OCI-LY7 (cell line): ENCODE measurements at regions not wholly inside any gene's neighbourhood (a gene's known extent, or its start where the extent isn't known, plus 50 kb on each side); places are given as distances from the start of the nearest gene placed in this dataset.

Source experiments
- BruUV-seq: library from RNA; stranded (reverse); fragments of 400-500 nt; replicated peaks from 2 replicates; lab custom pipeline; 2021; lab: Mats Ljungman, UMichigan
- CTCF ChIA-PET: fragments of 300-600 bp; sonication (Branson Sonifier 250); formaldehyde crosslinking; loops from one replicate; lab custom pipeline; 2022; ENCODE audit warnings: antibody characterized with exemption; ENCODE audit not compliant: unreplicated experiment; lab: Charles Lee
- POLR2A ChIA-PET: fragments of 300-600 bp; sonication (Branson Sonifier 250); formaldehyde crosslinking; loops from one replicate; lab custom pipeline; 2022; ENCODE audit warnings: antibody characterized with exemption; lab: Charles Lee
- DNase-seq: peaks from one replicate; pipeline ENCODE4 v3.0.0-alpha.2; 2015; ENCODE audit warnings: low spot score
- H2AFZ ChIP-seq: fragments of 200-600 bp; sonication (generic), shearing (Covaris generic); 2 replicates; pipeline ENCODE4 v1.6.1; 2014; ENCODE audit warnings: mild to moderate bottlenecking, antibody characterized with exemption, low read length, moderate library complexity
- H3K27ac ChIP-seq: fragments of 200-600 bp; sonication (generic); 2 replicates; pipeline ENCODE4 v1.5.1; 2014; ENCODE audit warnings: mixed run types, low read depth, mild to moderate bottlenecking, moderate library complexity, low read length, inconsistent platforms; ENCODE audit not compliant: poor library complexity, severe bottlenecking
- H3K36me3 ChIP-seq: fragments of 200-600 bp; sonication (generic); 2 replicates; pipeline ENCODE4 v1.6.1; 2014; ENCODE audit warnings: mild to moderate bottlenecking, antibody characterized with exemption, low read length, moderate library complexity, mixed read lengths; ENCODE audit not compliant: insufficient read depth
- H3K4me1 ChIP-seq: fragments of 200-600 bp; sonication (generic); 2 replicates; pipeline ENCODE4 v1.5.1; 2014; ENCODE audit warnings: mild to moderate bottlenecking, low read length; ENCODE audit not compliant: insufficient read depth, poor library complexity, severe bottlenecking
- H3K4me2 ChIP-seq: fragments of 200-600 bp; sonication (generic); 2 replicates; pipeline ENCODE4 v1.6.1; 2014; ENCODE audit warnings: mild to moderate bottlenecking, low read length
- H3K4me3 ChIP-seq: fragments of 200-600 bp; sonication (generic); 2 replicates; pipeline ENCODE4 v1.5.1; 2014; ENCODE audit warnings: mild to moderate bottlenecking, low read depth, low read length; ENCODE audit not compliant: poor library complexity, severe bottlenecking
- H3K79me2 ChIP-seq: fragments of 200-600 bp; sonication (generic); 2 replicates; pipeline ENCODE4 v1.6.1; 2016; ENCODE audit warnings: low read depth, mild to moderate bottlenecking, low read length, moderate library complexity, mixed read lengths; ENCODE audit not compliant: insufficient read depth
- H3K9me2 ChIP-seq: fragments of 200-600 bp; sonication (generic); 2 replicates; pipeline ENCODE4 v1.6.1; 2016; ENCODE audit warnings: mild to moderate bottlenecking, low read length, mixed read lengths; ENCODE audit not compliant: insufficient read depth
- H3K9me3 ChIP-seq: fragments of 200-600 bp; sonication (generic); 2 replicates; pipeline ENCODE4 v1.6.1; 2014; ENCODE audit warnings: mild to moderate bottlenecking, mixed run types, low read length, mixed read lengths
- H4K20me1 ChIP-seq: fragments of 200-600 bp; sonication (generic); 2 replicates; pipeline ENCODE4 v1.6.1; 2014; ENCODE audit warnings: mild to moderate bottlenecking, antibody characterized with exemption, low read length, moderate library complexity, mixed read lengths; ENCODE audit not compliant: insufficient read depth
- CTCF ChIP-seq: fragments of 200-600 bp; sonication (generic); conservative IDR thresholded peaks from 2 replicates; pipeline ENCODE4 v1.5.1; 2014; ENCODE audit warnings: mild to moderate bottlenecking, antibody characterized with exemption, low read length, moderate library complexity, mixed read lengths
- EZH2phosphoT487 ChIP-seq: fragments of 200-600 bp; sonication (generic); IDR thresholded peaks from 2 replicates; pipeline ENCODE4 v1.6.1; 2018; ENCODE audit warnings: low read depth, borderline replicate concordance, mild to moderate bottlenecking, mixed run types, antibody characterized with exemption, low read length, moderate library complexity, mixed read lengths
- intact Hi-C: fragments of 100-400 bp; cut with micrococcal nuclease; formaldehyde crosslinking; loops from one replicate; pipeline ENCODE4 v1.10.0; 2022; ENCODE audit not compliant: unreplicated experiment

GRCh38 chr6:98566126-98566525, 268.2 kb upstream of the POU3F2 start:
- Histone ChIP-seq H3K9me2 (no peaks in the 10 kb centered on the region), H3K79me2 (no peaks in the 10 kb centered on the region), H2AFZ (no peak overlapping the region), H3K36me3 (no peaks in the 10 kb centered on the region), H3K27ac (no peak overlapping the region), H4K20me1 (no peaks in the 10 kb centered on the region), H3K4me1 (no peaks in the 10 kb centered on the region), H3K9me3 (no peaks in the 10 kb centered on the region), H3K4me3 (no peak overlapping the region), H3K4me2 (no peak overlapping the region)
- POLR2A ChIA-PET = no interaction called here
- no TSS peak for BruUV-seq
- no peak for DNase-seq
- intact Hi-C loops = no loop called here
- no peak for TF ChIP-seq EZH2phosphoT487
- CTCF ChIA-PET = no interaction called here

DNA sequence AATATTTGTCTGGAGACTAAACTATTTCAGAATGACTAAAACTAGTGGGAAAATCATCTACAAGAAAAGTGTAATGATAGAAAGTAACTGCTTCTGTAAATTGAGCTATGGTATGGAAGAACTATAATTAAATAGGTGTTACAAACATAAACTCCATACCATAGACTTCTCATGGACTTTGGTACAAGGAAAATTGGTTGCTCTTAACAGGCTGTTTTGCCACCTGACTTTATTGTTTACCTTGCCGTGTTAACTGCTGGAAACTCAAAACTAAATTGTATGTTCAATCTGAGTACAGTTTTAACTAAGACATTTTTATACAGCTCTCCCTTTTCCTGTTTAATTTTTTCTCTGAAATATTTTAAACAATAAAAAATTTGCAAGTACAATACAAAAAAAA, 261.8 kb upstream of the POU3F2 start:
- H3K36me3 ChIP-seq = no peaks in the 10 kb centered on the region
- TF ChIP-seq CTCF (no peak), EZH2phosphoT487 (no peak)
- CTCF ChIA-PET = no interaction called here
- H4K20me1 ChIP-seq = no peaks in the 10 kb centered on the region
- no peak overlapping the region for H3K4me3 ChIP-seq
- H3K27ac ChIP-seq = no peak overlapping the region
- BruUV-seq = no TSS peak
- POLR2A ChIA-PET = no interaction called here
- no peak for DNase-seq
- no peaks in the 10 kb centered on the region for H3K9me2 ChIP-seq
- no peaks in the 10 kb centered on the region for H3K9me3 ChIP-seq
- H3K4me2 ChIP-seq = no peak overlapping the region
- H3K4me1 ChIP-seq = no peaks in the 10 kb centered on the region
- no peaks in the 10 kb centered on the region for H3K79me2 ChIP-seq
- no peak overlapping the region for H2AFZ ChIP-seq
- intact Hi-C loops = no loop called here

GRCh38 chr6:98574984-98575383, 259.4 kb upstream of the POU3F2 start:
- intact Hi-C loops = no loop called here
- H3K4me1 ChIP-seq = no peaks in the 10 kb centered on the region
- no TSS peak for BruUV-seq
- DNase-seq = no peak
- no peaks in the 10 kb centered on the region for H4K20me1 ChIP-seq
- H3K9me2 ChIP-seq = no peaks in the 10 kb centered on the region
- no peak overlapping the region for H3K4me2 ChIP-seq
- H3K79me2 ChIP-seq = no peaks in the 10 kb centered on the region
- no peak overlapping the region for H3K4me3 ChIP-seq
- H2AFZ ChIP-seq = no peak overlapping the region
- ChIA-PET POLR2A (interaction anchor here (1.1 kb wide), 1 partner anchor 19 kb away, joined by 5 read pairs; no protein-coding TSS in a partner anchor), CTCF (no interaction called here)
- H3K27ac ChIP-seq = no peak overlapping the region
- TF ChIP-seq CTCF = no peak
- TF ChIP-seq EZH2phosphoT487 = no peak
- no peaks in the 10 kb centered on the region for H3K36me3 ChIP-seq
- H3K9me3 ChIP-seq = no peaks in the 10 kb centered on the region
